ENCODE measurements at regions not wholly inside any gene's neighbourhood (a gene's known extent, or its start where the extent isn't known, plus 50 kb on each side); places are given as distances from the start of the nearest gene placed in this dataset.

DNA sequence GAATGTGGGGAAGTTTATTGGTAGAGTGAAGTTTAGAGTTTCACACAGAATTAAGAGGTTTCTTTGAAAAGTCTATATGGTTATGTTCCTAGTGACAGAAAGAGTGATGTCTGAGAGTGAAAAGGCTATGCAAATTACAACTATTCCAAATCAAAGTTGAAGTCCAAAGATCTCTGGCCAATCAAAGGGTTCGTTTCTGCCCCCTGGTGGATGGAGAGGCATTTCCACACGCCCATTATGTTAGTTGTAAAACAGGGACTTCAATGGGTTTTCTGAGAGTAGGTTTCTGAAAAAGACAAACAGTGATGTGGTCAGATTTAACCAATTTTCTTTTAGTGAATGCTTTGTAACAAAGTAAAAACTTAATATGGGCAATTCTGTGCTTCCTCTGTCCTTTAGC is 441.5 kb upstream of the POU3F3 start:
- no peak for DNase-seq

DNA sequence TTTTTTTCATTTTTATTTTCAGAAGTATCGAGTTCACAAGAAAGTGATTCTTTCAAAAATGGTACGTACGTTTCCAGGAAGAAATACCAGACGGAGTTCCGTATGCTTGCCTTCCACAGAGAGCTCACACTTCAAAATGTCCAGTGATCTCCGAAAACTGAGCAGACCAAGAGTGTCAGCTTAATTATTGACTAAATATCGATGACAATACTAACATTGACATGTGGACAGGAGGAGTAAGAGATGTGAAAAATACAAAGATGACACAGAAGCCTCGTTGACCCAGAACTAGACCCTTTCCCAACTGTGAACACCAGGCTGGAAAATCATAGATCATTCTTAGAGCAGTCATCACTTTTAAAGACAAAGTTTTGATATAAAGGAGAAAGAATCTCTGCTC is 440.0 kb upstream of the POU3F3 start:
- DNase-seq = no peak

DNA sequence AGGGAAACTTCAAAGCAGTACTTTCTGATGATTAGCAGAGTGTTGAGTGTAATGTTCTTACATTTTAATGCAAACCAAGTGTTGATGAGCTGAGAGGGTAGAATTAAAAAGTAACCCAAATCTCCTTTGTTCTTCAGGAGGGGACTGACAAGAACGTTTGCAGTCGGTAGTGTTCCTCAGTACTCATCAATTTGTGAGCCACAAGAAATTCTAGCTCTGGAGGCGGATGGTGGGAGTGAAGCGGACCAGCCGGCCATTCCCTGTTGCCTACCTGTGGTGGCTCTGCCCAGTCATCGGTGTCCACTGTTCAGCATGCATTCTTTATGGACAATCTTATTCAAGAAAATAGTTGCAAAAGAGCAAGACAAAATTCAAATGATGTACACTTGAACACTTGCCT is 438.6 kb upstream of the POU3F3 start:
- DNase-seq = no peak

DNA sequence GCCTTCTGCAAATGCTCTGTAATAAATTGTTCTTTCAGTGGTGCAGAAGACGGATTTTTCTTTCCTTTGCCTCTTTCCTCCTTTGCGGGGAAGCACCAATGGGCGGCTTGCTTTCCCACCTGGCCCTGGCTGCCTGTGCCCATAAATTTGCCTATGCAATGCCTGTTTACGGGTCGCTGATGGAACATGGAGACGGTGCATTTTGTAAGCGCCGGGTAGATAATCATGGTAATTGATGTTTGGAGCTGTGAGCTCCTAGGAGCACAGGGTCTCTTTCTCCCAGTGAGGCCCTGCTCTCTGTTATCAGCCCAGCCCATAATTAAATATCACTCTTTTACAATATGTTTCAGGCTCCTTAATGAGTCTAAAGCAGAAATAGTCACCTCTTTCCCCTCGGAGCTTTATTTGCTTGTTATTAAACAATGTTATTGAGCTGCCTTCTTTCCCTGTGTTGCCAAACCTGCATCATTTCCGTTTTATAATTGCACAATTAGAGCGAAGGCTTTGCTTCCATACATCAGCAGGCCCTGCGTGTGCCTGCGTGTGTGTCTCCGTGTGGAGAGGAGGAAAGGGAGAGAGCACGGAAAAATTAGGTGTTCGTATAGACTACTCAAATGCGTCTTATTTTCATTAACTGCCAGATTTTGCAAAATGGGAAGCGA is 437.4 kb upstream of the POU3F3 start:
- no peak for DNase-seq

DNA sequence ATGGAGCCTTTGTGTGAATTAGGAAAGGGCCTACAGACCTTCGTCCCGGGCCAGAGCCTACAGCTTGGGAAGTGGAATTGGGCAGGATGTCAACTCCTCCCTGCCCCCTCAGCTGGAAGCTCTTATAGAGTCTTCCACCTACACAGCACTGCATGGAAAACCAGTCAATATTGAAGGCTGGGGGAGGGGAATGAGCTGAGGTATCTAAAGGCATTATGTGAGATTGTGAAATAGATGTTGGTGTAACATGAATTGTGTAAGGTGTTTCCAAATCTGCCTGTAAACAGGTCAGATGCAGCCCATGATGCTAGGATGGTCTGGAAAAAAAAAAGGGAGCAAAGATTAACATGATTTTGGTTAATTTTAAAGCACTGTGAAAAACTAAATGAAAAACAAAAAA is 433.5 kb upstream of the POU3F3 start:
- DNase-seq = no peak

DNA sequence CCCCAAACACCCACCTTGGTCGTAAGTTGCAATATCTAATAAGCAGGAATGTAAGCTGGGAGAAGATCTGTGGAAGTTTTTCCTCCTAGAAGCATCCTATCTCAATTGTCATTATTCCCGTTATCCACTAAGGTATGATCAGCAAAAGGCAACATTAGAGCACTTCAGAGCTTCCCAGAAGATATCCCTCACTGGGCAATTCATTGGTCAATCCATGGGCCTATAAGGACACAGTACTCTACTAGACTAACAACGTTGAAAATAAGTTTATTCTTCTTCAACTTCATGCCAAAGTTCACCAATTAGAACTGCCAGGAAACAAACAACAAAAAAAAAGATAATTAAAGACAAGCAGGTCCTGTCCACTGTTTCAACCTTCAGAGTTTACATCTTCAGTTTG is 433.0 kb upstream of the POU3F3 start:
- no peak for DNase-seq

DNA sequence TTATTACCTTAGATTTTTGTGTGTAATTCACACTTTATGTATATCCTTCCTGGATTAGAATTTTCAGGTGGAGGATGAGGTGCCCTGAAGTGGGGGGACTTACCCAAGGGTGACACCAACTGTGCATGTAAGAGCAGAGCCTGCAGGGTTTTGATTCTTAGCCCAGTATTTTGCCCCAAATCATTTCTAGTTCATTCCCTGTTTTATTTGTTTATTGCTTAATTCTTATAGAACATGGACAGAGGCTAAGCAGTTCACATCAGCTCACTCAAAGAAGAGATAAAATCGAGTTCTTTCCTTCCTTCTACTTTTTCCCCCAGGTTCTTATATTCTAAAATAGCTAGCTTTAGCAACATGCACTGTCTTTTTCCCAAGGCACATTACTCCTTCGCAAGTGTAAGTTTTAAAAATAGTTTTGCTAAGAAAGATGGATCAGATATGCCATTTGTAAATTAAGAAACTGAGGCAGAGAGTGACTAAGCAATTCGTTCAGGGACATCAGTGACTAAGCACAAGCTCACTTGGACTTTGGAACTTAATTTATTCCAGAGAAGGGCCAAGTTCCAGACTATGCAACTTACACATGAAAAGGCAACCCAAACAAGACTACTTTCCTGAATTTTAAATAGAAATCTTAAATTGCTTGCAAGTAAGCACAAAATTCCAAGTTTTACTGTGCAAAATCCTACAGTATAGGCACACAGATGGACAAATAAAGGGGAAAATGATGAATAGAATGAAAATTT is 427.9 kb upstream of the POU3F3 start:
- DNase-seq = no peak

DNA sequence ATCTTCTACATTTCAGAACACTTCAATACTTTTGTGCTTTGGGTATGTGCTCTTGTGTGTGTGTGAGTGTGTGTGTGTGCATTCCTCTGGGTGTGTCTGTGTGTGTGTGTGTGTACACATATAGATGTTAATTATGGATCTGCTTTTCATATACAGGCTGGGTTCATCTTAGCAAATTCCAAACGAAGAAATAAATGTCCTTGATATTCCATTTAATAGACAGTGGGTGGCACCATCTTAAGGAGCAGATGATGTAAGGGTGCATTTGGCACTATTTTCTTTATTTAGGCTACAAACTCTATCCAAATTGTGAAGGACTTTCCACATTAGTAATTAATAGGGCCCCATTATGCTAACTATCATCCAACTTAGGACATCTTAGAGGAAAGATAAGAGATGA is 425.8 kb upstream of the POU3F3 start:
- no peak for DNase-seq

DNA sequence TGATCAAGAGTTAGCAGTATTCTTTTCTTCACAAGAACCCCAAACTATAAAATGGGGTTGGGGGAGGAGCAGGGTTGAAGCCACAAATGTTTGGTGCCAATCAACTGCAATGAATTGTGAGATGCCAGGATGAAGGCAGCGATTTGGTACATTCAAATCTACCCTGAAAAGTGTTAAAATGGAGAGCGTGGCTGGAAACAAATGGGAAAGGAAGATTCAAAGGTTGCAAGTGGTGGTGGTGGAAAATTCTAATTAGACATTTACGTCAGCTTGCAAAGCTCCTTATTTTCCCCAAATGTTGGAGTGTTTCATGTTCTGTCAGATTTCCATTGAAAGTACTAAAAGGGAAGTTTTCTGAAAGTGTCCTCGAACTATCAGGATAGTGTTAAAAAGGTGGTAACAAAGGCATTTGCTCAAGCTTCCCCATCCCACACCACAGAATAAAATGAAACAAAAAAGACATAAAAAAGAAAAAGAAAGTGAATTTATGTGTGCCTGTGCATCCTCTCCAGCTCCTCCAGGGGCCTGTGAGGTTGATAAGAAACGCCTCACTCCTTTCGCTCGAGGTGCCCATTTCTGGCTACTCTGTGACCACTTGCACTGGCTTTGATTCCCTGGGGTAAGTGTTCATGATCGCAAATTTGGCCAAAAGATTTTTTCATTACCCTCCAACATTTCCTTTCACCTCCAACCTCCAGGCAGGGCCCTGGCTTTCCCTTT is 424.1 kb upstream of the POU3F3 start:
- DNase-seq = no peak

DNA sequence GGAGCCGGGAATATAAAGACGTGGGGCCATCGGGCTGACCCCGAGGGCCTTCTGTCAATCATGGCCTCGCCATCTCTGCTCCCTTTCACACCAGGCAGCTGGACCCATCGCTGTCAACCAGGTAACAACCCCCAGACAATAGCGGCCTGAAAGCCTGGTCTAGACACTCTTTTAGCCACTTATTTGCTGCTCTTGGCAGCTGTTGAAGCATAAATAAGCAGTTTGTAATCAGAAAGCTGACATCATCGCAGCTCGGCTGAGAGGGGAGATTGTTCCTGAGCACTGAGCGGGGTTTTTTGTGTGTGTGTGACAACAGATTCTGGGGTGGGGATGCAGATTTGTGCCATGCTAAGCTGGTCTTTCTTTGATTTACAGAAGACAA is 423.6 kb upstream of the POU3F3 start:
- no peak for DNase-seq

DNA sequence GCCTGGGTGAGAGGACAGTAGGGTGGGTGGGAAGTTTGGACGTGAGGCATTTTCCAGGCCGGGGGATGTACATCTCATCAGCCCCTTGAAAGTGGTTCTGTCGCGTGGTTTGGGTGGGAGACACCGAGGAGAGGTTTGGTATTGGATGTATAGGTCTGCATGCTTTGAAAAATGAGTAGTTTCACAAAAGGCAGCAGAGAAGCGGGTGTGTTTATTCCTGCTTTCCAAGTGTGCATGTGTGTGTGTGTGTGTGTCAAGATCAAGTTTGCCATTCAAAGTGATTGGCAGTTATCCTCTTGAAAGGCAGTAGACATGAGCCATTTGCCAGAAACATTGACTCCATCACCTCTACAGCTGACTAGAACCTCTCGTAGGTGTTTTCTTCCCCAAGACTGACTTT is 423.1 kb upstream of the POU3F3 start:
- no peak for DNase-seq

DNA sequence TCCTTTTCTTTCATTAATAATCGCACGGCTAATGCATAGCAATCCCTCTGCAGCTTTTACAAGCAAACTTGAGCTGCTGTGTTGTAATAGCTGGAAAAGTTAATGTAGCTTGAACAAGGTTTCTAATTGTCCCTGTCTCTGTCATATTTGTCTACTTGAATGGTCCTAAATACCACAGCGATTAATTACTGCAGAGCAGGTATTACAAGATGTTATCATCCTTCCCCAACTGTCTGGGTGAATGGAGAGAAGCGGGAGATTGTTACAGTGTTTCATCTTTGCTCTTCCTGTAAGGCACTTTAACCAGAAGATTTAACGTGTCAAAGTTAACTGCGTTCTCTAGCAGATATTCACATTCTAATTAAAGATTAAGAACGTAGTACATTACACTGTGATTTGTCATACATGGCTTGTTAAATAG is 422.2 kb upstream of the POU3F3 start:
- no peak for DNase-seq

DNA sequence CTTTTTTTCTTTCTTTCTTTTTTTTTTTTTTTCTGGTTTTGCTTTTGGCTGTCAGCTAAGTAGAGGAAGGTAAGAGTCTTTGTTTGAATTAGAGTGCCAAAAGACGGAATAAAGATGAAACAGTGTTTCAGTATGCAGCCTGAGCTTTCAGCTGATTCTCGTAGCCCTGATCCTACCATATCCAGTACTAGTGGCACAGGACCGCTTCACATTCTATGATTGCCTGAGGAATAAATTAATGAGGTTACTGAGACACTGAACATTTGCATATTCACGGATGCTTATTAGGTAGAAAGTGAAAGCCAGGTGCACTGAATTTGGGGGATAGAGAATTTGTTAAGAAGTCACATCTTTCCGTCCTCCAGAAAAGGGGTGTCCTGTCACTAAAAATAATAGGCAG is 421.5 kb upstream of the POU3F3 start:
- DNase-seq = no peak

DNA sequence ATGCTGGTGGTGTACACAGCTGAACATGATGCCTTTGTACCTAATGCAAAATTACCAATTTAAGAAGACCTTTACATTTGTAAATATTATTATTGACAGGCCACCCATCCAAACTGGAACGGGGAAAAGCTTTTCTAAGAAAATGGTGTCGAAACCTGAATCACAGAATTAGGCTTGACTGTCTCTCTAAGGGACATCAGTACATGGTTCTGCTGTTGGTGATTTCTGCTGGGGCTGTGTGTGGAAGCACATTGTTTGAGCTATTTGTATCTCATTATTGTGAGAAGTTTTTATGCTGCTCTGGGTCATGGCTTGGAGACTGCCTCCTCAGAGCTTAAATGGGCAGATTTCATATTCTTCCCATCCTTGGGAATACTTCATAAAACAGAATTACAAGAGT is 420.9 kb upstream of the POU3F3 start:
- no peak for DNase-seq

DNA sequence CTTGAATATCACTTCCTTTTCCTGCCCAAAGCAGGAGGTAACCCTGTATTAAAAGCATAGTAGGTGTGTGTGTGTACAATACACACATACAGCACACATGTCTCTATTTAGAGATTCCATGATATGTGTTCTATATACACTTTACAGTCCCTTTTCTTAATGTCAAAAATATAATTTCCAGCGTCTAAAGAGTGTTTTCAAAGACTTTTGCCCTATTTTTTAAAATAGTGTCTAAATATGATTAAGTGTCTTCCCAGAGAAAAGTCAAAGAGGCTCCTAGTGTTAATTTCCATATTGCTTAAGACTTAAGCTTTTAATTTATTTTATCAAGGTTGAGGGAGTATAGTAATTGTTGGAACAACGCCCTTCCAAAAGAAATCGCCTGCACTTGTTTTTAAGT is 420.3 kb upstream of the POU3F3 start:
- no peak for DNase-seq

DNA sequence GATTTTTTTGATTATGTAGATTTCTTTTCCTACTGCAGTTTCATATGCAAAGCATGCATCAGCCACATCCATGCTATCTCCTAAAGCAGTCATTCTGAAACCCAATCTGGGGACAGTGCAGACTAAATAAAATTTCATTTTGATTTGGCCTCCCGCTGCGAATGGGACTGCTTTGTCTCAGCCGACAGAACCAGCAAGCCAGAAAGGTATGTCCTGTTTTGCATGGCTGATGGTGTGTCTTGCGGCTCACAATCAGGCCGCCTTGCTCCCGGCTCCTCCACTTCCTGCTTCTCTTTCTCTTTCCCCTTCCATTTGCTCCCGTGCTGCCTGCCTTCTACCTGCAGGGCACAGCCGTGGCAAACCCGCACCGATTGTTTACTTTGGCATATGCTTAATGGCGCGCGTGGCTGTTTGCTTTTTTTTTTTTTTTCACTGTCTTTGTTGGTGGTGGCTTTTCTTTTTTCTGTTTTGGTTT is 419.6 kb upstream of the POU3F3 start:
- no peak for DNase-seq

DNA sequence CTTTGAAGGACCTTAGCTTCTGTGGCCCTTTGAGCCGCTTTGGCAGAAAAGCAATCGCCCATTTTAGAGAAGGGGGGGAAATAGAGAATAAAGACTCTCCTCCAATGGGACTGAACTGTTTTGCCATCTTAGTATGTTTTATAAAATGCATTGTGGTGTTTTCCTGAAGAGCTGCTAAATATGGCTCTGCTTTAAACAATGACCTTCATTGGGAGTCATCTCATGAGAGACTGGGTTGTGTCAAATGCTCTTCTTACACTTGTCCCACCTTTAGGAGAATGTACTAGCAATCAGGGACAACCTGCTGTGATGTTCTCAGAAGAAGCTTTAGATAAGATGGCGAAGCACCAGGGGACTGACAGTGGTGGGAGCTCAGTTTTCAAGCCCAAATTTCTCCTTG is 418.9 kb upstream of the POU3F3 start:
- no peak for DNase-seq

DNA sequence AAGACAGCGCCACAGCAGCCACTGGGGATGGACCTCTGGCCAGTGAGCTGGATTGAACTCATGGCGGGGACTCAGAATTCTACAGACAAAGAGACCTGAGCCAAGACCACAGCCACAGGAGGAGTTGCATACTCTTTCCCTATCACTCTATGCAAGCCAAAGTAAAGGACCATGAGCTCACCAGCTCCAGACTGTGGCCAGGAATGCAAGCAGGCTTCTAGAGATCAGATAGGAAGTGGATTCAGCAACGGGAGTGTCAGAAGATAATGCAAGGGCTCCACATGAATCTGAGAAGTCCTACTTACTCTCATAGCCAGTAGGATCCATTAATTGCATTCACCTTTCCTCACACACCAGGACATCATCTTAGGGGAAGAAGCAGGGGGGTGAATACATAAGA is 415.4 kb upstream of the POU3F3 start:
- no peak for DNase-seq

DNA sequence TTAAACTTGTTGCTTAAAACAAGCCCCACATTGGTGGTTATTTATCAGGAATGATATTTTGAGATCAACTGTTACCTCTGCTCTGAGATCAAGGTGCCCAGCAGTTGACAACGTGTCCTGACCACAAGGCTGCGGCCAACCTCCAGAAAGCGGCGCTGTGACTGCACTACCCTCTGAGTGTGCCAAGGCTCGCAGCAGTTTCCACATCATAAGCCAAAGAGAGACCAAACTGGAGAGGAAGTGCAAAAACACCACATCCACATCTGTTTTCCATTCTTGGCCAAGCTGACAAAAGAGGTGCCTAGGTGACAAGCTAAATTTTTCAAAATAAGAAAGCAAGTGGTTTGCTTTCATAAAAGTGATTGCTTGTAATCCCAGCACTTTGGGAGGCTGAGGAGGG is 410.8 kb upstream of the POU3F3 start:
- no peak for DNase-seq

DNA sequence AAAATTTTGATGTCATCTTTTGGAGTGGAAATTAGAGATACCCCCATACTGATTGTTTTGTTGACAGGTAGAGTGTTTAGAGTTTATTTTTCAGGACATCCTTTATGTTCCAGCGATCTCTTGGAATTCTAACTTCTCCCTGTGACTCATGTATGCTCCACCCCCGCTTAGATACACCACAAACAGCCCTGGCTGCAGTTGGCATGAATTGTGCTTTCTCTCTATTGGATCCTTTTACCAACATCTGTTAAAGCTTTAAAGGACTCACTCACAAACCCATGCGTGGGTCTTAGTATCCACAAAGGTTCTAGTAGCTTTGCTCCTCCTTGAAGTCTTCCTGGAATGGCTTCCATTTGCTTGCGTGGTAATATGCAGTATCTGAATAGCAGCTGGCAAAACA is 409.5 kb upstream of the POU3F3 start:
- DNase-seq = no peak

DNA sequence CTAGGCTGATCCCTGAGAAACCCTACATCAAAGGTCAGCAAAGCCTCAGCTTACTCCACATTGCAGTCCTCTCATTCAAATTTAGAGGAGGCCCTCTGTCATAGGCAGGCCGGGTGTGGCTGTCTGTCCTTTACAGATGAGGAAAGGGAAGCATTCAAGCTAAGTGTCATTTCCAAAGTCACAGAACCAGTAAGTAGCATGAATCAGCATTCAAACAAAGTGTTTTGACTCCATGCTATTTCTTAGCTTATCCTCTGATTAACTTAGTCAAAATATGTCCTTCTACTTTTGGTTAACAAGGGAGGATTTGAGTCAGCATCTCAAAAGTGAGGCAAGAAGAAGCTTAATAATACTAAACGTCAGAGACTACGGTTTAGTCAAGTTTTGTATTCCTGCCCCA is 409.0 kb upstream of the POU3F3 start:
- DNase-seq = no peak

DNA sequence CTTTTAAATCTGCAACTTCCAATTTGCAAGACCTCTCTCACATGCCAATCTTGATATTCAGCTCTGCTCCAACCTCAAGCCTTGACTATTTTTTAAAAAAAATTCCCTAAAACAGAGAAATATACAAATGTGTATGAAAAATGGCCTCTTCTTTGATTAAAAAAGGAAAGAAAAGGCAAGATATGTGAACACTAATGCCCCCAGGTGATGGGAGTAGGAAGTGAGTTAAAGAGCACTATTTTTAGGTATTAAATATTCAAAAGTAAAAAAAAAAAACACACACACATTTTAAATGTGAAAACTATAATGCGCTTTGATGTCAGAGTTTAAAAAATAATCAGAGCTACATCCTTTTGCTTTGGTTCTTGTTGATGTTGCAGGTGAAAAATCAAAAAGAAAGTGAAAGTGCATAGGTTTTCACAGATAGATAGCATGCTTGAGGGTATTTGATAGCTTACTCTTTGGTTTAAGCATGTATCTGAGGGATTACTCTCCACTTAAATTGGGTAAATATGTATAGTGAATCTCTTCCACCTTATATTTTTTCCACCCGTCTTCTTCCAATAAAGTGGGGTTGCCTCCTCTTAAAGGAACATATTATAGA is 406.0 kb upstream of the POU3F3 start:
- DNase-seq = no peak

DNA sequence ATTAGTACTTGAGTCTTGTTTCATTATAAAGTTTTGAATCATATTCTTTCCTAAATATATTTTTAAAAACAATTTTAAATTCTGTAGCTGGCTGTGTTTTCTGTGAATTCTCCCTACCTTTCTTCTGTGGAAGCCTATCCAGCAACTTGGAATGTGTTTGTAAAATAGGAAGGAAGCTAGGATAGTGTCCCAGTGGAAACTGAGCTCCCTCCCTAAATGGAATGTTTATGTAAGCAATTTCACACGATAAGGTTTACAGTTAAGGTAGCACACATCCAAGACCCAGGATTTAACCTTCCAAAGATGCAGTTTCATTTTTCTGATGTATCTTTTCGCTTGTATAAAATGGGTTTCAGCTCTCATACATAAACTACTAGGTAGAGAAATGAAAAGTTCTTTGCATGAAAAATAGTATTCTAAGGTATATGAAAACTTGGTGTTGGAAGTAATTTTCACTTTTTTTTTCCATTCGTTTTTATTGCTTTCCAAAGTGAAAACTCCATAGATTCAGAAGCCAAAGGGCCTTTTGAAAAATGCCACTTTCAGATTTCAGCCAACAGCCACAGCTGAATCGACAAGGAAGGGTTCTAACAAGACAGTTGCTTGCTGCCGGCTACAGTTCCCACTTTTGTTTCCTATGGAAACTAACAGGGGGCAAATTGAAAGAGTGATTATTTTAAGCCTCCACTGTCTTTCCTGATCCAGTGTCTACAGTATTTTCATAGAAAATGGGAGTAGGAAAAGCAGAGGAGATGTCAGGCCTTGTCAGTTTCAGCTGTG is 405.1 kb upstream of the POU3F3 start:
- no peak for DNase-seq
